WTC11 (cell line): ENCODE measurements at regions not wholly inside any gene's neighbourhood (a gene's known extent, or its start where the extent isn't known, plus 50 kb on each side); places are given as distances from the start of the nearest gene placed in this dataset.

ENCODE experiments used
- ATAC-seq: fragments of 200-7000 bp; cut with Tn5 transposase; 2 replicates; pipeline ENCODE4 v1.10.0; 2021; ENCODE audit warnings: mild to moderate bottlenecking, moderate library complexity
- CTCF ChIA-PET: fragments of 300-600 bp; sonication (Branson Sonifier 250); formaldehyde crosslinking; loops from one replicate; lab custom pipeline; 2021; ENCODE audit warnings: antibody characterized with exemption; lab: Charles Lee
- POLR2A ChIA-PET: fragments of 350-600 bp; sonication (Branson Sonifier 250); formaldehyde crosslinking; loops from one replicate; lab custom pipeline; 2021; ENCODE audit warnings: antibody characterized with exemption; lab: Charles Lee
- DNase-seq: peaks from one replicate; pipeline ENCODE4 v3.0.0; 2021; ENCODE audit warnings: low spot score
- H3K27ac Mint-ChIP-seq: 2 replicates; pipeline ENCODE4 v1.8.0; 2021; ENCODE audit warnings: mixed read lengths
- H3K27me3 Mint-ChIP-seq: 2 replicates; pipeline ENCODE4 v1.8.0; 2021; ENCODE audit warnings: low read depth, mild to moderate bottlenecking, moderate library complexity, mixed read lengths
- H3K36me3 Mint-ChIP-seq: 2 replicates; pipeline ENCODE4 v1.8.0; 2021; ENCODE audit warnings: mixed read lengths
- H3K4me1 Mint-ChIP-seq: 2 replicates; pipeline ENCODE4 v1.8.0; 2022; ENCODE audit warnings: mixed read lengths
- H3K4me3 Mint-ChIP-seq: 2 replicates; pipeline ENCODE4 v1.8.0; 2021; ENCODE audit warnings: mild to moderate bottlenecking, moderate library complexity, mixed read lengths
- H3K9me3 Mint-ChIP-seq: 2 replicates; pipeline ENCODE4 v1.8.0; 2021; ENCODE audit warnings: mixed read lengths
- ATF1 ChIP-seq: sonication (generic); formaldehyde crosslinking; IDR thresholded peaks from 2 replicates; pipeline ENCODE4 v1.8.1; 2023; ENCODE audit warnings: mild to moderate bottlenecking, moderate library complexity, missing genetic modification reagents
- ATF2 ChIP-seq: sonication (generic); formaldehyde crosslinking; IDR thresholded peaks from 2 replicates; pipeline ENCODE4 v1.8.1; 2022; ENCODE audit warnings: low read depth, missing genetic modification reagents, borderline replicate concordance
- CDX4 ChIP-seq: fragments of 250-450 bp; sonication (Bioruptor Pico); IDR thresholded peaks from 2 replicates; pipeline ENCODE4 v1.9.0; 2021; ENCODE audit warnings: moderate library complexity, mild to moderate bottlenecking, inconsistent platforms, borderline replicate concordance
- E2F1 ChIP-seq: sonication (generic); formaldehyde crosslinking; IDR thresholded peaks from 2 replicates; pipeline ENCODE4 v1.8.0; 2022; ENCODE audit warnings: mild to moderate bottlenecking, missing genetic modification reagents
- ERG ChIP-seq: fragments of 250-450 bp; sonication (Bioruptor Pico); IDR thresholded peaks from 2 replicates; pipeline ENCODE4 v1.8.0; 2021; ENCODE audit warnings: mild to moderate bottlenecking
- FOXJ3 ChIP-seq: sonication (generic); formaldehyde crosslinking; IDR thresholded peaks from 2 replicates; pipeline ENCODE4 v1.9.0; 2021; ENCODE audit warnings: missing genetic modification reagents, mild to moderate bottlenecking, borderline replicate concordance
- GTF2I ChIP-seq: fragments of 250-450 bp; sonication (Bioruptor Pico); conservative IDR thresholded peaks from 2 replicates; pipeline ENCODE4 v1.4.0; 2021; ENCODE audit warnings: mild to moderate bottlenecking
- HMGA2 ChIP-seq: fragments of 250-450 bp; sonication (Bioruptor Pico); IDR thresholded peaks from 2 replicates; pipeline ENCODE4 v1.4.0; 2021; ENCODE audit warnings: mild to moderate bottlenecking, moderate library complexity
- IRF2 ChIP-seq: sonication (generic); formaldehyde crosslinking; IDR thresholded peaks from 2 replicates; pipeline ENCODE4 v1.8.0; 2022; ENCODE audit warnings: low read depth, missing genetic modification reagents, borderline replicate concordance
- MXD4 ChIP-seq: fragments of 250-450 bp; sonication (Bioruptor Pico); IDR thresholded peaks from 2 replicates; pipeline ENCODE4 v1.8.0; 2021; ENCODE audit warnings: mild to moderate bottlenecking, moderate library complexity, borderline replicate concordance
- NR1H2 ChIP-seq: sonication (generic); formaldehyde crosslinking; IDR thresholded peaks from 2 replicates; pipeline ENCODE4 v1.9.0; 2021; ENCODE audit warnings: mild to moderate bottlenecking, moderate library complexity, missing genetic modification reagents
- NR3C1 ChIP-seq: sonication (generic); formaldehyde crosslinking; conservative IDR thresholded peaks from 2 replicates; pipeline ENCODE4 v1.8.1; 2023; ENCODE audit warnings: low read depth, mild to moderate bottlenecking, missing genetic modification reagents
- PRRX2 ChIP-seq: fragments of 250-450 bp; sonication (Bioruptor Pico); IDR thresholded peaks from 2 replicates; pipeline ENCODE4 v1.8.0; 2021; ENCODE audit warnings: mild to moderate bottlenecking
- RORB ChIP-seq: fragments of 250-450 bp; sonication (Bioruptor Pico); IDR thresholded peaks from 2 replicates; pipeline ENCODE4 v1.9.0; 2021; ENCODE audit warnings: mild to moderate bottlenecking
- SMAD3 ChIP-seq: sonication (generic); formaldehyde crosslinking; IDR thresholded peaks from 2 replicates; pipeline ENCODE4 v1.8.0; 2022; ENCODE audit warnings: missing genetic modification reagents, mild to moderate bottlenecking, borderline replicate concordance
- TEAD1 ChIP-seq: sonication (generic); formaldehyde crosslinking; IDR thresholded peaks from 2 replicates; pipeline ENCODE4 v1.8.0; 2022; ENCODE audit warnings: mild to moderate bottlenecking, missing genetic modification reagents
- ZNF121 ChIP-seq: sonication (generic); formaldehyde crosslinking; IDR thresholded peaks from 2 replicates; pipeline ENCODE4 v1.8.0; 2023; ENCODE audit warnings: missing genetic modification reagents
- ZNF219 ChIP-seq: sonication (generic); formaldehyde crosslinking; IDR thresholded peaks from 2 replicates; pipeline ENCODE4 v1.8.0; 2023; ENCODE audit warnings: missing genetic modification reagents, mild to moderate bottlenecking, borderline replicate concordance
- ZNF263 ChIP-seq: sonication (generic); formaldehyde crosslinking; IDR thresholded peaks from 2 replicates; pipeline ENCODE4 v1.8.1; 2022; ENCODE audit warnings: low read depth, mild to moderate bottlenecking, moderate library complexity, missing genetic modification reagents
- ZNF281 ChIP-seq: sonication (generic); formaldehyde crosslinking; IDR thresholded peaks from 2 replicates; pipeline ENCODE4 v1.8.0; 2023; ENCODE audit warnings: mild to moderate bottlenecking, missing genetic modification reagents
- ZNF396 ChIP-seq: fragments of 250-450 bp; sonication (Bioruptor Pico); IDR thresholded peaks from 2 replicates; pipeline ENCODE4 v1.8.0; 2021; ENCODE audit warnings: mild to moderate bottlenecking, moderate library complexity, borderline replicate concordance
- ZNF512 ChIP-seq: sonication (generic); formaldehyde crosslinking; IDR thresholded peaks from 2 replicates; pipeline ENCODE4 v1.8.1; 2022; ENCODE audit warnings: missing genetic modification reagents, borderline replicate concordance

- Mint-ChIP-seq H3K27ac (no peak overlapping the region), H3K27me3 (no peaks in the 10 kb centered on the region), H3K4me3 (no peak overlapping the region), H3K9me3 (no peaks in the 10 kb centered on the region), H3K36me3 (no peaks in the 10 kb centered on the region), H3K4me1 (peaks cover 3% of the 10 kb centered on the region; the same call in 1 of the 2 replicates)
- ChIA-PET POLR2A (no interaction called here), CTCF (interaction anchor here (0.9 to 1.0 kb wide), 2 partner anchors 22 to 617 kb away, joined by 4 read pairs; no protein-coding TSS in a partner anchor)
- no peak for TF ChIP-seq ZNF396 (CRISPR knock-in tag)
- TF ChIP-seq ATF2 (CRISPR knock-in tag) = no peak
- no peak for TF ChIP-seq PRRX2 (CRISPR knock-in tag)
- TF ChIP-seq ZNF281 (CRISPR knock-in tag) = no peak
- TF ChIP-seq SMAD3 = no peak
- no peak for TF ChIP-seq GTF2I (CRISPR knock-in tag)
- no peak for TF ChIP-seq IRF2
- TF ChIP-seq ZNF121 (CRISPR knock-in tag) = no peak
- TF ChIP-seq ZNF263 (CRISPR knock-in tag) = no peak
- DNase-seq = no peak
- no peak for ATAC-seq
These were observed 311.6 kb upstream of the DIAPH2 start for GRCh38 chrX:96373047-96373355.

- peaks cover 6% of the 10 kb centered on the region for H3K4me1 Mint-ChIP-seq
- no peak for ATAC-seq
- H3K4me3 Mint-ChIP-seq = no peak overlapping the region
- no peaks in the 10 kb centered on the region for H3K36me3 Mint-ChIP-seq
- no peak for TF ChIP-seq NR3C1
- ChIA-PET CTCF (no interaction called here), POLR2A (no interaction called here)
- DNase-seq = no peak
- no peak overlapping the region for H3K27ac Mint-ChIP-seq
- H3K9me3 Mint-ChIP-seq = no peaks in the 10 kb centered on the region
- H3K27me3 Mint-ChIP-seq = no peaks in the 10 kb centered on the region
These were observed 308.4 kb upstream of the DIAPH2 start for GRCh38 chrX:96376266-96376665.

- no peaks in the 10 kb centered on the region for H3K27me3 Mint-ChIP-seq
- H3K27ac Mint-ChIP-seq = no peak overlapping the region
- H3K4me3 Mint-ChIP-seq = no peak overlapping the region
- ChIA-PET POLR2A (no interaction called here), CTCF (no interaction called here)
- DNase-seq = no peak
- peaks cover 2% of the 10 kb centered on the region; the same call in 1 of the 2 replicates for H3K4me1 Mint-ChIP-seq
- no peak for ATAC-seq
- H3K36me3 Mint-ChIP-seq = no peaks in the 10 kb centered on the region
- no peaks in the 10 kb centered on the region for H3K9me3 Mint-ChIP-seq
- no peak for TF ChIP-seq HMGA2 (CRISPR knock-in tag)
- no peak for TF ChIP-seq ATF1 (CRISPR knock-in tag)
- TF ChIP-seq FOXJ3 (CRISPR knock-in tag) = no peak
- no peak for TF ChIP-seq RORB (CRISPR knock-in tag)
- no peak for TF ChIP-seq ZNF263 (CRISPR knock-in tag)
- no peak for TF ChIP-seq ERG (CRISPR knock-in tag)
- no peak for TF ChIP-seq NR1H2
- TF ChIP-seq ZNF512 (CRISPR knock-in tag) = no peak
- no peak for TF ChIP-seq ZNF219 (CRISPR knock-in tag)
- TF ChIP-seq E2F1 (CRISPR knock-in tag) = no peak
- TF ChIP-seq MXD4 (CRISPR knock-in tag) = no peak
- TF ChIP-seq CDX4 (CRISPR knock-in tag) = no peak
- TF ChIP-seq TEAD1 (CRISPR knock-in tag) = no peak
These were observed 304.7 kb upstream of the DIAPH2 start for GRCh38 chrX:96379951-96380350.
